ENCODE measurements at regions not wholly inside any gene's neighbourhood (a gene's known extent, or its start where the extent isn't known, plus 50 kb on each side); places are given as distances from the start of the nearest gene placed in this dataset.

DNA sequence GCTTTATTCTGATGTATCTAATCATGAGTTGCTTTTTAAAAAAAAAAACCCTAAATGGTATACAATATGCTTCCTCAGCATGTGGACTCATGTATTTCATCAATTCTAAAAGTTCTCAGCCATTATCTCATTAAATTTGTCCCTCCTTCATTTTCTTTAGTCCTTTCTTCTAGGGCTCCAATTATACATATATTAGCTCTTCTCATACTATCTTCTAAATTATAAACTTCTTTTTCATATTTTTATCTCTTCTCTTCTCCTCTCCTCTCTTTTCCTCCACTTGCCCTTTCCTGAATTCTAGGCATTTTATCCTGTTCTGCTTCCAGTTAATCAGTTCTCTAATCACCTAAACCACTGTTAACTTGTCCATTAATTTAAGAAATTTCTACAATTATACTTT is 55.0 kb upstream of the IL33 start:
- TF ChIP-seq, protein P1, sequence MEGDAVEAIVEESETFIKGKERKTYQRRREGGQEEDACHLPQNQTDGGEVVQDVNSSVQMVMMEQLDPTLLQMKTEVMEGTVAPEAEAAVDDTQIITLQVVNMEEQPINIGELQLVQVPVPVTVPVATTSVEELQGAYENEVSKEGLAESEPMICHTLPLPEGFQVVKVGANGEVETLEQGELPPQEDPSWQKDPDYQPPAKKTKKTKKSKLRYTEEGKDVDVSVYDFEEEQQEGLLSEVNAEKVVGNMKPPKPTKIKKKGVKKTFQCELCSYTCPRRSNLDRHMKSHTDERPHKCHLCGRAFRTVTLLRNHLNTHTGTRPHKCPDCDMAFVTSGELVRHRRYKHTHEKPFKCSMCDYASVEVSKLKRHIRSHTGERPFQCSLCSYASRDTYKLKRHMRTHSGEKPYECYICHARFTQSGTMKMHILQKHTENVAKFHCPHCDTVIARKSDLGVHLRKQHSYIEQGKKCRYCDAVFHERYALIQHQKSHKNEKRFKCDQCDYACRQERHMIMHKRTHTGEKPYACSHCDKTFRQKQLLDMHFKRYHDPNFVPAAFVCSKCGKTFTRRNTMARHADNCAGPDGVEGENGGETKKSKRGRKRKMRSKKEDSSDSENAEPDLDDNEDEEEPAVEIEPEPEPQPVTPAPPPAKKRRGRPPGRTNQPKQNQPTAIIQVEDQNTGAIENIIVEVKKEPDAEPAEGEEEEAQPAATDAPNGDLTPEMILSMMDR (conservative IDR thresholded peaks at IDR 0.05; ENCODE audit: low read length) = no peak
- DNase-seq (ENCODE audit: low read depth) = no peak
- no peak overlapping the region for H3K4me3 ChIP-seq (ENCODE audit: low read length)

DNA sequence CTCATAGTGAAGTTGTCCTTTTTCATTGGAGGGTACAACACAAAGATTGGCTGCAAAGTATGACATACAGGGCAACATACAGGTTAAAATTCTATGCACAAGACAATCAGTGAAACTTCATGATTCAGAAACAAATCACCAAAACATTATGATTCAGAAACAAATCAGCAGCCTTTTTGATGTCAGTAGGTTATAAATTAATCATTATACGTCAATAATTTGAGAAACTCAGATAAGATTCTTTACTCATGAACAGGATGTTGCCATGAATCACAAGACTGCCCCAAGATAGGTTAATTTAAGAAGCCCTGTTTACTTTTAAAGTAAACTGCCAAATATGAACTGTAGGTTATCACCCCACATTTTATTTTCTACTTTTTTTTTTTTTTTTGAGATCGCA is 62.2 kb upstream of the IL33 start:
- no peak overlapping the region for H3K4me3 ChIP-seq (ENCODE audit: low read length)
- DNase-seq (ENCODE audit: low read depth) = no peak
- TF ChIP-seq, protein P1 (conservative IDR thresholded peaks at IDR 0.05; ENCODE audit: low read length) = no peak

DNA sequence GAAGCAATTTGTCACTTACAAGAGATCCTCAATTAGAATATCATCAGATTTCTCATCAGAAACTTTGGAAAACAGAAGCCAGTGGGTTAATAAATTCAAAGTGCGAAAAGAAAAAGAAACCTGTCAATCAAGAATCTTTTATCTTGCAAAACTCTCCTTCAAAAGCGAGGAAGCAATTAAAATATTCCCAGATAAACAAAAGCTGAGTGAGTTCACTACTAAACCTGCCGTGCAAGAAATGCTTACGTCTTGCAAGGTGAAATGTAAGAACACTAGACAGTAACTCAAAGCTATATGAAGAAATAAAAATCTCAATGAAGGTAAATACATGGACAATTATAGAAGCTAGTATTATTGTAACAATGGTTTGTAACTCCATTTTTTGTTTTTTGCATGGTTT is 62.8 kb upstream of the IL33 start:
- TF ChIP-seq, protein P1 (conservative IDR thresholded peaks at IDR 0.05; ENCODE audit: low read length) = no peak
- H3K4me3 ChIP-seq (ENCODE audit: low read length) = no peak overlapping the region
- DNase-seq (ENCODE audit: low read depth) = no peak

DNA sequence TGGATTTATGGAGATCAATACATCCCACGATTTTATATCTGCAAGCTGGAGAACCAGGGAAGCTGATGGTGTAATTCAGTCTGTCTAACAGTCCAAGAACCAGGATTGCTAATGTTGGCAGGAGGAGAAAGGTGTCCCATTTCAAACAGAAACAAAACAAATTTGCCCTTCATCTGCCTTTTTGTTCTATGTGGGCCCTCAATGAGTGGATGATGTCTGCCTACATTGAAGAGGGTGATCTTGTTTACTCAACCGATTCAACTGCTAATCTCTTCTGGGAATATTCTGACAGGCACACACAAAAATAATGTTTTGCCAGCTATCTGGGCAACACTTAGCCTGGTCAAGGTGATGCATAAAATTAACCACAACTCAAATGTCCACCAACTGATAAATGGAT is 65.1 kb upstream of the IL33 start:
- TF ChIP-seq, protein P1 (conservative IDR thresholded peaks at IDR 0.05; ENCODE audit: low read length) = no peak
- no peak for DNase-seq (ENCODE audit: low read depth)
- H3K4me3 ChIP-seq (ENCODE audit: low read length) = no peak overlapping the region

DNA sequence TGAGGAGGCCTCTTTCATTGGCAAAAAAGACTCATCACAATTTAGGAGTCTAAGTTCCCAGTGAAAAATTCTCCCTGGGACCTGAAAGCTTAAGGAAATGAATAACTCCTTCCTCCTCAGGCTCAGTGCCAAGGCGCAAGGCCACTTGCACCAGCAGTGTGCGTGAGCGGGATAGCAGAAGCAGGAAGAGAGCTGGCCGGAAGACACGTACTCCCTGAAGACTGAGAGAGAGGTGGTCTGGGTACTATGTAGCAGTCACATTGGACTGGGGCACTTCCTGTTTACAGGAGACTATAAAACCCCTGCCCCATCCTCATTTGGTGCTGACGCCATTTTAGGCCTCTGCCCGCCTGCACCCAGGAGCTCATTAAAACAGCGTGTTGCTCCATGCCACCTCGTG is 66.3 kb upstream of the IL33 start:
- no peak for DNase-seq (ENCODE audit: low read depth)
- no peak overlapping the region for H3K4me3 ChIP-seq (ENCODE audit: low read length)
- TF ChIP-seq, protein P1 (conservative IDR thresholded peaks at IDR 0.05; ENCODE audit: low read length) = no peak

DNA sequence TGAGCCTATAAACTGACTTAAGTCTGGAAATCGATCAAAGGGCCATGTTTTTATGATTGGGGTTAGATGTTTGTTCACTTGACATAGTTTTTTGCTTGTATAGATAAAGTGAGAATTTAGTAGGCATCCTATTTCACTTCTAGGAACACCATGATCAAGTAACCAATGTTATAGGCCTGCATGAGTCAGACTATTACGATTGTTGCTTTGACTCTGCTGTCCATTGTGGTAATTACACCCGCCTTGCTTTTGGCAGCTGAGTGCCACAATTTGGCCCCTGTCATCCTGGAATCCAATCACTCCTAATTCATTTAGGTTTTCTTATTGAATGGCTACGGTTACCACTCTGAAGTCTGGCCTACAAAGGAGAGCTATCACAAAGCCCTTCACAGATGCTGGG is 67.8 kb upstream of the IL33 start:
- TF ChIP-seq, protein P1 (conservative IDR thresholded peaks at IDR 0.05; ENCODE audit: low read length) = no peak
- H3K4me3 ChIP-seq (ENCODE audit: low read length) = no peak overlapping the region
- DNase-seq (ENCODE audit: low read depth) = no peak

DNA sequence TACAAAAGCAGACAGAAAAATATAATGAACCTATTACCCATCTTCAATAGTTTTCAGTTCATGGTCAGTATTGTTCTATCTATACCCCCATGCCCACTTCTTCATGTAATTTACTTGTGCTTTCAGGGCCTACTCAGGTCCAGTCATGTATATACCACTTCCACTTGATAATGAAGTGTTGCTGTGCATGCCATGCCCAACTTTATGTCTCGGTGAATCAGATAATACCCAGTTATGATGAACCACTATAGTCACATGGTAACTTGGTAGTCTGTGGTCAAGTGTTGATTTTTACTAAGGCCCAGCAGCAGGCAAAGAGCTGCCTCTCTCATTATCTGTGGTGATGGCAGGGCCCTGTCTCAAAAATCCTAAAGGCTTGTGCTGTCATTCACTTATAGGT is 70.7 kb upstream of the IL33 start:
- DNase-seq (ENCODE audit: low read depth) = no peak
- H3K4me3 ChIP-seq (ENCODE audit: low read length) = no peak overlapping the region
- TF ChIP-seq, protein P1 (conservative IDR thresholded peaks at IDR 0.05; ENCODE audit: low read length) = no peak

Measured in AG10803 (cell line).